ENCODE measurements at regions not wholly inside any gene's neighbourhood (a gene's known extent, or its start where the extent isn't known, plus 50 kb on each side); places are given as distances from the start of the nearest gene placed in this dataset.
A peak's percentile ranks its signal among the peaks of the same experiment; 100 is the strongest.
"Not testable (repeated sequence)": the region's sequence is repeated elsewhere in the genome, so short reads cannot be mapped to it uniquely, and the experiment has no call there.

GRCh38 chrX:90112365-90112764 is 190.7 kb downstream of the TGIF2LX start:
- H3K27me3 Mint-ChIP-seq (ENCODE audit: low read depth); ATAC-seq; H3K4me1 Mint-ChIP-seq; CTCF ChIA-PET; H3K4me3 Mint-ChIP-seq; H3K36me3 Mint-ChIP-seq; H3K27ac Mint-ChIP-seq; DNase-seq (ENCODE audit: low spot score); H3K9me3 Mint-ChIP-seq; POLR2A ChIA-PET: not testable (repeated sequence)

- DNase-seq (ENCODE audit: low spot score); H3K4me3 Mint-ChIP-seq; H3K27me3 Mint-ChIP-seq (ENCODE audit: low read depth); H3K9me3 Mint-ChIP-seq; ATAC-seq; CTCF ChIA-PET; H3K36me3 Mint-ChIP-seq; POLR2A ChIA-PET; H3K27ac Mint-ChIP-seq; H3K4me1 Mint-ChIP-seq: not testable (repeated sequence)
Measured at GRCh38 chrX:90134947-90135346, 213.2 kb downstream of the TGIF2LX start.

GRCh38 chrX:90178976-90179375 is 257.3 kb downstream of the TGIF2LX start:
- CTCF ChIA-PET; H3K27me3 Mint-ChIP-seq (ENCODE audit: low read depth); POLR2A ChIA-PET; H3K9me3 Mint-ChIP-seq; H3K4me1 Mint-ChIP-seq; H3K36me3 Mint-ChIP-seq; H3K4me3 Mint-ChIP-seq; H3K27ac Mint-ChIP-seq: not testable (repeated sequence)
- DNase-seq (ENCODE audit: low spot score) (peak; percentile 10), ATAC-seq (peak; percentile 47; the same call in 1 of the 2 replicates)

- Mint-ChIP-seq H3K4me3 (peak overlapping the region; percentile 41), H3K27ac (peak overlapping the region; percentile 70), H3K4me1 (peaks cover 11% of the 10 kb centered on the region), H3K36me3 (peaks cover 13% of the 10 kb centered on the region)
- DNase-seq (ENCODE audit: low spot score); H3K9me3 Mint-ChIP-seq; POLR2A ChIA-PET; CTCF ChIA-PET; H3K27me3 Mint-ChIP-seq (ENCODE audit: low read depth): not testable (repeated sequence)
- ATAC-seq, result peak; percentile 78
Measured at GRCh38 chrX:90189046-90189445, 267.3 kb downstream of the TGIF2LX start.

GRCh38 chrX:90206840-90207239 is 285.1 kb downstream of the TGIF2LX start:
- ATAC-seq, result peak; percentile 81
- H3K4me1 Mint-ChIP-seq, CTCF ChIA-PET: not testable (repeated sequence)

GRCh38 chrX:90222620-90223019 is 300.9 kb downstream of the TGIF2LX start:
- H3K36me3 Mint-ChIP-seq; H3K27ac Mint-ChIP-seq; H3K27me3 Mint-ChIP-seq (ENCODE audit: low read depth); CTCF ChIA-PET; H3K4me1 Mint-ChIP-seq; POLR2A ChIA-PET; H3K9me3 Mint-ChIP-seq; H3K4me3 Mint-ChIP-seq: not testable (repeated sequence)
- DNase-seq (ENCODE audit: low spot score) (peak; percentile 20), ATAC-seq (peak; percentile 75)

More at GRCh38 chrX:90206840-90207239, 285.1 kb downstream of the TGIF2LX start:
- H3K27me3 Mint-ChIP-seq (ENCODE audit: low read depth); H3K9me3 Mint-ChIP-seq; POLR2A ChIA-PET; DNase-seq (ENCODE audit: low spot score); H3K36me3 Mint-ChIP-seq; H3K4me3 Mint-ChIP-seq; H3K27ac Mint-ChIP-seq: not testable (repeated sequence)

GRCh38 chrX:90271645-90272044 is 349.9 kb downstream of the TGIF2LX start:
- POLR2A ChIA-PET; H3K36me3 Mint-ChIP-seq; H3K4me3 Mint-ChIP-seq; CTCF ChIA-PET; H3K27ac Mint-ChIP-seq; DNase-seq (ENCODE audit: low spot score); H3K4me1 Mint-ChIP-seq; H3K9me3 Mint-ChIP-seq; H3K27me3 Mint-ChIP-seq (ENCODE audit: low read depth); ATAC-seq: not testable (repeated sequence)

All from WTC11 (cell line).